IPS-20b (cell line): ENCODE measurements at regions not wholly inside any gene's neighbourhood (a gene's known extent, or its start where the extent isn't known, plus 50 kb on each side); places are given as distances from the start of the nearest gene placed in this dataset.
A peak's percentile ranks its signal among the peaks of the same experiment; 100 is the strongest.

Source experiments
- H3K27ac ChIP-seq: one replicate; pipeline ENCODE4 v1.5.1; 2013; ENCODE audit warnings: low read length
- H3K27me3 ChIP-seq: 2 replicates; pipeline ENCODE4 v1.6.1; 2013; ENCODE audit warnings: mild to moderate bottlenecking, low read length, inconsistent platforms; ENCODE audit not compliant: insufficient read depth
- H3K36me3 ChIP-seq: 2 replicates; pipeline ENCODE4 v1.6.1; 2013; ENCODE audit warnings: low read depth, mild to moderate bottlenecking, inconsistent platforms, low read length, moderate library complexity; ENCODE audit not compliant: insufficient read depth
- H3K4me1 ChIP-seq: 2 replicates; pipeline ENCODE4 v1.6.1; 2013; ENCODE audit warnings: mild to moderate bottlenecking, control low read depth, inconsistent platforms, low read length, moderate library complexity; ENCODE audit not compliant: insufficient read depth
- H3K4me3 ChIP-seq: 2 replicates; pipeline ENCODE4 v1.5.1; 2013; ENCODE audit warnings: mild to moderate bottlenecking, low read length, inconsistent platforms
- H3K9ac ChIP-seq: 2 replicates; pipeline ENCODE4 v1.6.1; 2013; ENCODE audit warnings: low read depth, mild to moderate bottlenecking, inconsistent platforms, low read length, moderate library complexity
- H3K9me3 ChIP-seq: 2 replicates; pipeline ENCODE4 v1.6.1; 2013; ENCODE audit warnings: mild to moderate bottlenecking, low read depth, low read length, inconsistent platforms; ENCODE audit not compliant: insufficient read depth

DNA sequence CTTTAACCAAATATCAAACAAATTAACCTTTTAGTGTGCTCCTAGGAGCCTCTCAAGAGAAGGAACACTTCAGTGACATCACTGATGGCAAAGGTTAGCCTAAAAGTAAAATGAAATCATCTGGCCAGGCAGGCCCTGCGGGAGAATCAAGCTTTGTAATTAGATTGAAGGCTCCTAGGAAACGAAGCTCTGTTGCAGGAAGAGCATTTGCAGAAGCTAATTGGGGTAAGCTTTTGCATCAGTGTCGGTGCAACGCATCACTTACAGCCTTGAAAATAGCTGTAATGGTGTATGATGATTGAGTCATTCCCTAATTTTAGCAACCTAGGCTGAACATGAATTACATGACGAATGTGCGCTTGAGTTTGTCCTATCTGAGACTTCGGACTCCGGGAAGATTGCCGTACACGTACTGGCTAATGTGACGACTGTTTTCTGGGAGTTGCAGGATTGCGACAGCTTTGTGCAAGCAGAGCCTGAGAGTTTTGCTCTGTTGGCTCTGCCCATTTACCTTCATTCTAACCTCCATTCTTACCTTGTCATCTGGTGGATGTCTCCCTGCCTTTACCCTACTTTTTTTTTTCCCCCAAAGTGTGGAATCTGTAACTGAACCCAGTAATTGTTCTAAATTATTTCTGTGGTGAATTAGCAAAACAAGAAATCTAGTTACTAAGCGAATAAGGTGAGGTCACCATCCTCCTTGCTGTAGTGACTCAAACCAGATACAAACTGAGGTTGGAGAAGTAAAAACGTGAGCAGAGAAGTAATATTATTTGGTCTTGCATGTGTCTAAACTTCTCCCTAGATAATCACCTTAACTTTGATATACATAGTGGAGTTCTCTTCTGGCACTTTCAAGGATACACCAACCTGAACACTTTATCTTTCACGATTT lies 675.9 kb upstream of the CITED2 start:
- Histone ChIP-seq H3K9ac (no peak overlapping the region), H3K9me3 (no peaks in the 10 kb centered on the region), H3K4me1 (peaks cover 16% of the 10 kb centered on the region), H3K4me3 (no peak overlapping the region), H3K27me3 (no peaks in the 10 kb centered on the region), H3K27ac (peak overlapping the region; percentile 4), H3K36me3 (no peaks in the 10 kb centered on the region)

DNA sequence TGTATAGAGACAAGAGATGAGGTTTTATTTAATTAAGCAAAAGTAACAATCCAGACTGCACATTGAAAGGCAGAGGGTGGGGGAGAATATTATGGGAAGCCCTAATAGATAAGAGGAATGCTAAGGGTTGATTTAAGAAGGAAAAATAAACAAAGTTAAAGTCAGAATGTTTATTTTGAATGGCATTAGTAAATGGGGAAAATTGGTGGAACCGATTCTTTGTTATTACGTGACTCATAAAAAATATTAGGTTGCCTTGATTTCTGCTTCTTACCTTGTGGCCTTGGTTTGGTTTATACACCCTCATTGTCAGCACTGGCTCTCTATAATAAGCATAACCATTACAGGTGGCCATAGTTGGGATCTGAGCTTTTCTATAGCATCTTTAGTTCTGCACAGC lies 674.8 kb upstream of the CITED2 start:
- Histone ChIP-seq H3K36me3 (no peaks in the 10 kb centered on the region), H3K4me3 (no peak overlapping the region), H3K9me3 (no peaks in the 10 kb centered on the region), H3K27ac (no peak overlapping the region), H3K9ac (no peak overlapping the region), H3K4me1 (peaks cover 16% of the 10 kb centered on the region), H3K27me3 (no peaks in the 10 kb centered on the region)

DNA sequence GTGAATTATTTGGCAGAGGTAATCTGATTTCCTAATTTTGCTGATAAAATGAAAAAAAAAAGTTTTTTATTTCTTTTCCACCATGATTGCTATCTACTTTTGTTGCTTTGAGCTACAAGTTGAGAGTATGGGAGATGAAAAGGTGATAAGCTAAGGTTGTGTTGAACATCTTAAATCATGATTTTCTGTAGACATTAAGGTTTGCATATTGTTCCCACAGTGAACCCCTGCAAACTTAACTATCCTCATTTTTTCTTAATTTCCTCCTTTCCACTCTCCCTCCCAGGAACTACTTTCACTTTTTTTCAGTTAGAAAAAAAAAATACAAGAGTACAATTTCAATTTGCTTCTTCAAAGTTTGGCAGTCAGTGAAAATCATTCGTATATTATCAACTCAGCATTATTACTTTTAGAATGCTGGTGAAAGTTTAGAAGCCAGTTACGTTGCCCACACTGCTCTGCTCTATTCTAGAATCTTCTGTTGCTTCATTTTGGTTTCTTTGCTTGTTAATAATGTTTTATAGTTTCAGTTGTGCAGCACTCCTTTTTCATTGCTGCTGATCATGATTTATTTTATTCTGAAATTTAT lies 673.8 kb upstream of the CITED2 start:
- no peaks in the 10 kb centered on the region for H3K36me3 ChIP-seq
- H3K27me3 ChIP-seq: no peaks in the 10 kb centered on the region
- no peaks in the 10 kb centered on the region for H3K9me3 ChIP-seq
- peaks cover 16% of the 10 kb centered on the region for H3K4me1 ChIP-seq
- no peak overlapping the region for H3K9ac ChIP-seq
- H3K27ac ChIP-seq: no peak overlapping the region
- H3K4me3 ChIP-seq: no peak overlapping the region

DNA sequence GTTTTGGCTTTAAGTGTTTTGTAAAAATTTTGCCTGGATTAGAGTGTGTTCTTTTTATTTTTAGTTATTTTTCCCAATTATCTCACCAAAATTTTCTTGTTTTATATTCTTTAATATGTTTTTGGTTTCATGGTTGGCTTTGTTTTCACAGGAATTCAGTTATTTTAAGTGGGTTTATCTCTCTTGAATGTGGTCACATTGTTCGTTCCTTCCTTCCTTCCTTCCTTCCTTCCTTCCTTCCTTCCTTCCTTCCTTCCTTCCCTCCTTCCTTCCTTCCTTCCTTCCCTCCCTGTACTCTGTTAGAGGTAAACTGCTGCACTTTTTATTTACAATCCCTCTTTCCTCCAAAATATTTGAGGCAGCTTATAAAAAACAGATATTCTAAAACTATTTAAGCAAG lies 672.9 kb upstream of the CITED2 start:
- H3K9me3 ChIP-seq: no peaks in the 10 kb centered on the region
- no peaks in the 10 kb centered on the region for H3K27me3 ChIP-seq
- no peak overlapping the region for H3K4me3 ChIP-seq
- H3K9ac ChIP-seq: no peak overlapping the region
- H3K4me1 ChIP-seq: peaks cover 16% of the 10 kb centered on the region
- no peaks in the 10 kb centered on the region for H3K36me3 ChIP-seq
- H3K27ac ChIP-seq: no peak overlapping the region

DNA sequence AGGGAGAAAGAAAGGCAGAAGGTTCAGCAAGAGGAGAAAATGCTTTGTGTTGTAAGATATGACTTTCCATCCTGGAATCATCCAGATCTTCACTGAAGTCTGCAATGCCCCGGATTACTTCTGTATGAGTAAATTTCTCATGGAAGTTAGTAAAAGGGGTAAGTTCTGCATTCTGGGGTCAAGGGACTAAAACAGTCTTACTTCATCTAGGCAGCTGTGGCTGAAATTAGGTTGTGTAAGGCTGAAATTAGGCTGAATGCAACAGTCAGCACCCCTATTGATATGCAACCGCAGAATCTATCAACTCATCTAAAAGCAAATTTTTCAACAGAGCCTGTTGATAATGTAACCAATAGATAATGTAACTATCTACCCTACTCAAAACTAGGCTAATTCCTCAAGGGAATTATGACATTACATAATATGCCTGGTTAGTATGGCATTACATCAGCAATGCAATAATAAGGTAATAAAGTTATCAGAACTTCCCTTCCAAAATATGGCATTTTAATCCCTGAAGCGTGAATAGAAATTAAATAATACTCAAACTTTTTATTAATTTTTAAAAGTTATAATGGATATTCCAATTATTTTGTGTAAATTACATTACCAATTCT lies 671.7 kb upstream of the CITED2 start:
- Histone ChIP-seq H3K4me3 (no peak overlapping the region), H3K36me3 (no peaks in the 10 kb centered on the region), H3K27ac (no peak overlapping the region), H3K27me3 (no peaks in the 10 kb centered on the region), H3K4me1 (peaks cover 14% of the 10 kb centered on the region), H3K9me3 (no peaks in the 10 kb centered on the region), H3K9ac (no peak overlapping the region)

DNA sequence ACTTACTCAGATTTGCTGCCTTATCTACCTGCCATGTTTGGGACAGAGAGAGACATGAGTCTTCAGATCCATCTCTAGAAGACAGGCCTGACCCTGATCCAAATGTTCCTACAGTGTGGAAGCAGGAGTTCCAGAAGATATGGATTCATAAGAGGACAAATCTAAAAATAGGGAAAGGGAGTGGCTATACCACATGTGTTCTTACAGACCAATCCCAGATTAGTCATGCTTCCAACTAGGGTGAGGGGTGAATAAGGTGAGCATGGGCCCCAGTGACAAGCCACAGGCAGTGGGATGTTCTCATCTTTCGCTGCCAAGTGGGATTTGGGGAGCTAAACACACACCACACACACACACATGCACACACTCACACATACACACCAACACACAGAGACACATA lies 670.7 kb upstream of the CITED2 start:
- H3K9ac ChIP-seq: no peak overlapping the region

DNA sequence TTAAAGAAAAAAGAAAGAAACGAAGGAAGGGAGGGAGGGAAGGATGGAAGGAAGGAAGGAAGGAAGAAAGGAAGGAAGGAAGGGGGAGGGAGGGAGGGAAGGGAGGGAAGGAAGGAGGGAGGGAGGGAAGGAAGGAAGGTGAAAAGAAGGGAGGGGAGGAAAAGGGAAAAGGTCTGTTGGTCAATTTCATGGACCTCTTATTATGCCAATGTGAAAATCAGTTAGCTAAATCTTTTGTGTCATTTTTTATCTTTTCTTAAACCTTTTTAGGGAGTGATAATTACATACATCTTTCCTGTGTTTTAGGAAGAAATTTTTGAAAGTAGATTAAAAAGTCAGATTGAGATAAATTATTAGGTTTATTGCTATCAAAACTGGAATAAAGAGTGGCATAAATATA lies 670.2 kb upstream of the CITED2 start:
- no peak overlapping the region for H3K27ac ChIP-seq
- H3K4me3 ChIP-seq: no peak overlapping the region
- H3K9me3 ChIP-seq: no peaks in the 10 kb centered on the region
- peaks cover 5% of the 10 kb centered on the region; the same call in 1 of the 2 replicates for H3K4me1 ChIP-seq
- no peak overlapping the region for H3K9ac ChIP-seq
- H3K36me3 ChIP-seq: no peaks in the 10 kb centered on the region
- no peaks in the 10 kb centered on the region for H3K27me3 ChIP-seq

More for the DNA sequence above, 670.7 kb upstream of the CITED2 start:
- no peak overlapping the region for H3K27ac ChIP-seq
- peaks cover 5% of the 10 kb centered on the region; the same call in 1 of the 2 replicates for H3K4me1 ChIP-seq
- no peak overlapping the region for H3K4me3 ChIP-seq
- H3K36me3 ChIP-seq: no peaks in the 10 kb centered on the region
- no peaks in the 10 kb centered on the region for H3K9me3 ChIP-seq
- H3K27me3 ChIP-seq: no peaks in the 10 kb centered on the region

DNA sequence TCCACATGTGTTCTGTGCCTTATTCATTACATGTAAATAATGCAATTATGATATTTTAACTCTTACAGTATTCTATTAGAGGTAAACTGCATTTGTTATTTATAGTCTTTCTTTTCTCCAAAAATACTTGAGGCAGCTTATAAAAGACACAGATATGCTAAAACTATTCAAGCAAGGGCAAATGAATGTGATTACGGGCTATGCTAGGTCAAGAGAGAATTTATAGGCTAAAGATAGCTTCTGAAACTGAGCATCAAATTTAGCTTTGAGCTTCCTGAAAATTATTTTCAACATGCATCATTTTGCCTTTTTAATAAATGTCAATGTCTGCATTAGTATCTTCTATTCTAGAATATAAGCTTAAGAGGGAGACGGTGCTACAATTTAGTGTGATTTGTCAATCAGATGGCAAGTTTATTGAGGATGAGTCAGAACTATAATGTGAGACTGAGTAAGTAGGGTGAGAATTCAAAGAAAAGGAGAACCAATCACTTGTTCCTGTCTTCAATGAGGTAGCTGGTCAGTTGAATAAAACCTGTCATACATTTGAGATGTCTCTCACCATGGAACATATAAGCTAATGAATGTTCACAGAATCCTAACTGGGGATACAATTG lies 669.4 kb upstream of the CITED2 start:
- Histone ChIP-seq H3K4me1 (peaks cover 5% of the 10 kb centered on the region; the same call in 1 of the 2 replicates), H3K9ac (no peak overlapping the region), H3K36me3 (no peaks in the 10 kb centered on the region), H3K27me3 (no peaks in the 10 kb centered on the region), H3K27ac (no peak overlapping the region), H3K9me3 (no peaks in the 10 kb centered on the region), H3K4me3 (no peak overlapping the region)

DNA sequence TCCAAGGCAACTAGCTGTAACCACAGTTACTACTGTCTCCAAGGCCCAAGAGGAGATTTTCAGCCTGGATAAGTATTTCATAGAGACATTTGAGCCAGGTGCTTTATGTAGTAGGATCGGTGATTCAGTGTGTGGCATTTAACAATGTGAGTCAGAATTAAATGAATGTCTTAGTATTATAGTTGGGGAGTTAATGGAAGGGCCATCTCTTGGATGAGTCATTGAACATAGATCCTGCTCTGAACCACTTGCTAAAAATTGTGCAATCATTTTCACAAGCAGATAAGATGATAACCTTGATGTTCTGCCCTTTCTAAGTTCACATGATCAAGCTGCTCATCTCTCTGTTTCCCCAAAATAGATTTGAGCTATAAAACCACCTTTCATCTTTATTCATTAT lies 668.9 kb upstream of the CITED2 start:
- Histone ChIP-seq H3K9ac (no peak overlapping the region), H3K27ac (no peak overlapping the region), H3K27me3 (no peaks in the 10 kb centered on the region), H3K36me3 (no peaks in the 10 kb centered on the region), H3K4me3 (no peak overlapping the region), H3K4me1 (peaks cover 5% of the 10 kb centered on the region; the same call in 1 of the 2 replicates), H3K9me3 (no peaks in the 10 kb centered on the region)

DNA sequence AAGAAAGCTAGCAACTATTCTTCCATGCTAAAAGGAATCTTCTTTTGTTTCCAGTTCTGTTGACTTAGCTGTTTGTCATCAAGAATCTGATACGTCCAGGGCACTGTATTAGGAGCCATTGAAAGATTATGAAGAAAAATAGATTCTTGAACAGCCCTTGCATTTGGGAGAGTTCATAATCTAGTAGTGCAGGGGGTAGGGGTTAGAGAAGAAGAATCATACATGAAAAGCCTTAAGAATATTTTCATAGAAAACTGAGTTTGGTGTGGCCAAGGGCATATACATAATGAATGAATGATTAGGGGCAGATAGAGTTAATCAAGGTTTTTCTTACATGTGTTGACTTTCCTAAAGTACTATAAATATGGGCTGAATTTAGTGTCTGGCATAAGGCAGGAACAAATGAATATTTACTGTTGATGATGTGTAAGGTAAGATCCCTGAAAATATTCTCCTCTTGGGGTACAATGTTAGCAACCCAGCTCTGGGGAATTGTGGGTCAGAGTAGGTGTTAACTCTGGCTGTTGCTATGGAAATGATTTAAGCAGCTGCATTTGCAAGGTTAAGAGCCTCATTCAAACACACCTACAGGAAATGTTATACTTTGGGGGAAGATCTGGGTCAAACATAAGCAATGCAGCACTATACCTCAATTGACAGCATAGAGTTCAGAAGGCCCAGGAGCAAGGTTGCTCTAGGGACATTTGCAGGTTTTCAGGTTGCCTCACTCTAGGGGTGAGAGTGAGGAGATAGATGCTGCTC lies 667.3 kb upstream of the CITED2 start:
- Histone ChIP-seq H3K27ac (no peak overlapping the region), H3K9ac (no peak overlapping the region), H3K27me3 (no peaks in the 10 kb centered on the region), H3K9me3 (peaks cover 2% of the 10 kb centered on the region; the same call in 1 of the 2 replicates), H3K4me3 (no peak overlapping the region), H3K4me1 (peaks cover 5% of the 10 kb centered on the region; the same call in 1 of the 2 replicates), H3K36me3 (no peaks in the 10 kb centered on the region)

DNA sequence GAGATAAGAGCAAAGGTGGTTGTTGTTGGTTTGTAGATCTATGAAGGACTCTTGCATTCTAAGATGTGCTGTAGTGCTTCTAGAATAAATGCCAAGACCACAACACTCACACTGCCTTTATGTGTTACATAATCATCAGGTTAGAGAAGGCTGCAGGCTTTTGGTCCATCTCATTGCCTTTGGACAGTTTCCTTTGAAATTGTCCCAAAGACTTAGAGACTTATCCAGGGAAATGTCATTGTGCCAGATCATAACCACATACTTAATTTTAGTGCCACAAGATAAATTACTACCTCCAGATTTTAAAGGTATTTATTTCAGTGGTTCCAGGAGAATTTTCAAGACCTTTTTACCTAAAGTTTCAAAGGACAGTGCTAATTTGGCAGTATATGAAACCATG lies 666.6 kb upstream of the CITED2 start:
- no peaks in the 10 kb centered on the region for H3K27me3 ChIP-seq
- H3K4me1 ChIP-seq: peaks cover 3% of the 10 kb centered on the region; the same call in 1 of the 2 replicates
- no peak overlapping the region for H3K9ac ChIP-seq
- peaks cover 8% of the 10 kb centered on the region for H3K9me3 ChIP-seq
- H3K36me3 ChIP-seq: no peaks in the 10 kb centered on the region
- no peak overlapping the region for H3K27ac ChIP-seq
- H3K4me3 ChIP-seq: no peak overlapping the region
